GM23338 (cell line): ENCODE measurements at regions not wholly inside any gene's neighbourhood (a gene's known extent, or its start where the extent isn't known, plus 50 kb on each side); places are given as distances from the start of the nearest gene placed in this dataset.

Source experiments
- ATAC-seq: fragments of 200-7000 bp; cut with Tn5 transposase; 3 replicates; pipeline ENCODE4 v1.9.1; 2020
- DNase-seq: peaks from one replicate; pipeline ENCODE4 v3.0.0-alpha.2; 2015; ENCODE audit warnings: low spot score
- H2AFZ ChIP-seq: fragments of 200-600 bp; sonication (generic); 2 replicates; pipeline ENCODE4 v1.8.0; 2016; ENCODE audit warnings: antibody characterized with exemption, mild to moderate bottlenecking, moderate library complexity
- H3F3A ChIP-seq: fragments of 200-600 bp; sonication (generic); replicated peaks from 2 replicates; pipeline ENCODE4 v1.8.0; 2017; ENCODE audit warnings: antibody characterized with exemption, mixed run types, low read depth
- H3K27ac ChIP-seq: fragments of 200-600 bp; sonication (generic); 2 replicates; pipeline ENCODE4 v1.6.1; 2016; ENCODE audit warnings: low read depth
- H3K27me3 ChIP-seq: fragments of 200-600 bp; sonication (generic); 2 replicates; pipeline ENCODE4 v1.8.0; 2016; ENCODE audit warnings: mild to moderate bottlenecking, mixed run types, moderate library complexity; ENCODE audit not compliant: insufficient read depth
- H3K36me3 ChIP-seq: fragments of 200-600 bp; sonication (generic); 2 replicates; pipeline ENCODE4 v1.8.0; 2016; ENCODE audit warnings: mild to moderate bottlenecking; ENCODE audit not compliant: insufficient read depth
- H3K4me1 ChIP-seq: fragments of 200-600 bp; sonication (generic); 2 replicates; pipeline ENCODE4 v1.8.0; 2016; ENCODE audit warnings: mild to moderate bottlenecking, moderate library complexity; ENCODE audit not compliant: insufficient read depth
- H3K4me2 ChIP-seq: fragments of 200-600 bp; sonication (generic); 2 replicates; pipeline ENCODE4 v1.7.1; 2017; ENCODE audit warnings: mixed run types
- H3K4me3 ChIP-seq: fragments of 200-600 bp; sonication (generic); 2 replicates; pipeline ENCODE4 v1.6.1; 2016; ENCODE audit warnings: mixed run types
- H3K79me2 ChIP-seq: fragments of 200-600 bp; sonication (generic); replicated peaks from 2 replicates; pipeline ENCODE4 v1.8.0; 2017; ENCODE audit warnings: mild to moderate bottlenecking; ENCODE audit not compliant: insufficient read depth
- H3K9me2 ChIP-seq: fragments of 200-600 bp; sonication (generic); 2 replicates; pipeline ENCODE4 v1.8.0; 2017; ENCODE audit not compliant: insufficient read depth
- H4K20me1 ChIP-seq: fragments of 200-600 bp; sonication (generic); replicated peaks from 2 replicates; pipeline ENCODE4 v1.8.0; 2017; ENCODE audit warnings: mild to moderate bottlenecking; ENCODE audit not compliant: insufficient read depth
- H3K27ac Mint-ChIP-seq: 2 replicates; pipeline ENCODE4 v1.8.0; 2020; ENCODE audit warnings: inconsistent platforms, mild to moderate bottlenecking, moderate library complexity, mixed read lengths
- H3K27me3 Mint-ChIP-seq: 3 replicates; pipeline ENCODE4 v1.8.0; 2022; ENCODE audit warnings: low read depth, mild to moderate bottlenecking, moderate library complexity, mixed read lengths, inconsistent platforms; ENCODE audit not compliant: insufficient read depth, poor library complexity
- H3K36me3 Mint-ChIP-seq: 3 replicates; pipeline ENCODE4 v1.8.0; 2021; ENCODE audit warnings: low read depth, mild to moderate bottlenecking, inconsistent platforms, moderate library complexity, mixed read lengths
- H3K4me1 Mint-ChIP-seq: 3 replicates; pipeline ENCODE4 v1.8.0; 2020; ENCODE audit warnings: mild to moderate bottlenecking, inconsistent platforms, mixed read lengths
- H3K4me3 Mint-ChIP-seq: 3 replicates; pipeline ENCODE4 v1.8.0; 2021; ENCODE audit warnings: moderate library complexity, mild to moderate bottlenecking, inconsistent platforms, mixed read lengths
- H3K9me3 Mint-ChIP-seq: 3 replicates; pipeline ENCODE4 v1.8.0; 2020; ENCODE audit warnings: moderate library complexity, mild to moderate bottlenecking, inconsistent platforms, mixed read lengths
- CREB1 ChIP-seq: fragments of 250-450 bp; sonication (Bioruptor Pico); IDR thresholded peaks from 2 replicates; pipeline ENCODE4 v1.5.0; 2020; ENCODE audit warnings: low read depth, mild to moderate bottlenecking, moderate library complexity
- EZH2 ChIP-seq: fragments of 200-600 bp; sonication (generic); IDR thresholded peaks from one replicate; pipeline ENCODE4 v1.8.0; 2017; ENCODE audit warnings: antibody characterized with exemption, mild to moderate bottlenecking, low read depth; ENCODE audit not compliant: unreplicated experiment
- EZH2phosphoT487 ChIP-seq: fragments of 200-600 bp; sonication (generic); IDR thresholded peaks from one replicate; pipeline ENCODE4 v1.8.1; 2018; ENCODE audit warnings: antibody characterized with exemption; ENCODE audit not compliant: unreplicated experiment
- JUNB ChIP-seq: IDR thresholded peaks from one replicate; pipeline ENCODE4 v1.6.1; 2016; ENCODE audit warnings: antibody characterized with exemption; ENCODE audit not compliant: unreplicated experiment
- NANOG ChIP-seq: IDR thresholded peaks from 2 replicates; pipeline ENCODE4 v1.6.1; 2016; ENCODE audit warnings: antibody characterized with exemption, borderline replicate concordance
- POLR2AphosphoS5 ChIP-seq: IDR thresholded peaks from 2 replicates; pipeline ENCODE4 v1.6.1; 2016; ENCODE audit warnings: antibody characterized with exemption, low read depth
- STAT1 ChIP-seq: IDR thresholded peaks from one replicate; pipeline ENCODE4 v1.6.1; 2016; ENCODE audit warnings: antibody characterized with exemption; ENCODE audit not compliant: unreplicated experiment
- ZNF114 ChIP-seq: fragments of 250-450 bp; sonication (Bioruptor Pico); IDR thresholded peaks from 2 replicates; pipeline ENCODE4 v1.5.0; 2020; ENCODE audit warnings: mild to moderate bottlenecking, moderate library complexity
- ZNF331 ChIP-seq: fragments of 250-450 bp; sonication (Bioruptor Pico); IDR thresholded peaks from 2 replicates; pipeline ENCODE4 v1.5.0; 2020; ENCODE audit warnings: low read depth, mild to moderate bottlenecking, moderate library complexity
- TF ChIP-seq, protein P1 (sequence below): IDR thresholded peaks from one replicate; pipeline ENCODE4 v1.6.1; 2018; ENCODE audit warnings: antibody characterized with exemption; ENCODE audit not compliant: unreplicated experiment
- TF ChIP-seq, protein P2 (sequence below), 2 experiments: fragments of 200-600 bp in 1 of 2; sonication (generic) in 1 of 2; conservative IDR thresholded peaks; 2 replicates each; pipeline versions ENCODE4 v1.5.1 to v1.6.1; 2016 to 2017; ENCODE audit warnings: antibody characterized with exemption in 2 of 2, low read depth in 2 of 2, mild to moderate bottlenecking in 2 of 2, moderate library complexity in 1 of 2
- TF ChIP-seq, protein P3 (sequence below): IDR thresholded peaks from 2 replicates; pipeline ENCODE4 v1.6.1; 2016; ENCODE audit warnings: antibody characterized with exemption
- TF ChIP-seq, protein P4 (sequence below): fragments of 250-450 bp; sonication (Bioruptor Pico); IDR thresholded peaks from 2 replicates; pipeline ENCODE4 v1.5.0; 2020; ENCODE audit warnings: mild to moderate bottlenecking, moderate library complexity

DNA sequence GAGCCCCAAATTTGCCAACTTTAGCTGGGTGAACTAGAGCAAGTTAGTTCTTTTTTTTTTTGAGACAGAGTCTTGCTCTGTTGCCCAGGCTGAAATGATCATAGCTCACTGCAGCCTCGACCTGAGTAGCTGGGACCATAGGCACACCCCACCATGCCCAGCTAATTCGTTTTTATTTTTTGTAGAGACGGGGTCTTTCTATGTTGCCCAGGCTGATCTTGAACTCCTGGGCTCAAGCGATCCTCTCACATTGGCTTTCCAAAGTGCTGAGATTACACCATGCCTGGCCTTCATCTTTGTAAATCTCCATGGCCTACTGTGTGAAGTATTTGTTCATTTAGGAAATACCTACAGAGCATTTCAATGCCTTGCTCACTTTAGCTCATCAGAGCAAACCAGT lies 105.6 kb upstream of the SLC44A3 start (continued):
- TF ChIP-seq, protein P1, sequence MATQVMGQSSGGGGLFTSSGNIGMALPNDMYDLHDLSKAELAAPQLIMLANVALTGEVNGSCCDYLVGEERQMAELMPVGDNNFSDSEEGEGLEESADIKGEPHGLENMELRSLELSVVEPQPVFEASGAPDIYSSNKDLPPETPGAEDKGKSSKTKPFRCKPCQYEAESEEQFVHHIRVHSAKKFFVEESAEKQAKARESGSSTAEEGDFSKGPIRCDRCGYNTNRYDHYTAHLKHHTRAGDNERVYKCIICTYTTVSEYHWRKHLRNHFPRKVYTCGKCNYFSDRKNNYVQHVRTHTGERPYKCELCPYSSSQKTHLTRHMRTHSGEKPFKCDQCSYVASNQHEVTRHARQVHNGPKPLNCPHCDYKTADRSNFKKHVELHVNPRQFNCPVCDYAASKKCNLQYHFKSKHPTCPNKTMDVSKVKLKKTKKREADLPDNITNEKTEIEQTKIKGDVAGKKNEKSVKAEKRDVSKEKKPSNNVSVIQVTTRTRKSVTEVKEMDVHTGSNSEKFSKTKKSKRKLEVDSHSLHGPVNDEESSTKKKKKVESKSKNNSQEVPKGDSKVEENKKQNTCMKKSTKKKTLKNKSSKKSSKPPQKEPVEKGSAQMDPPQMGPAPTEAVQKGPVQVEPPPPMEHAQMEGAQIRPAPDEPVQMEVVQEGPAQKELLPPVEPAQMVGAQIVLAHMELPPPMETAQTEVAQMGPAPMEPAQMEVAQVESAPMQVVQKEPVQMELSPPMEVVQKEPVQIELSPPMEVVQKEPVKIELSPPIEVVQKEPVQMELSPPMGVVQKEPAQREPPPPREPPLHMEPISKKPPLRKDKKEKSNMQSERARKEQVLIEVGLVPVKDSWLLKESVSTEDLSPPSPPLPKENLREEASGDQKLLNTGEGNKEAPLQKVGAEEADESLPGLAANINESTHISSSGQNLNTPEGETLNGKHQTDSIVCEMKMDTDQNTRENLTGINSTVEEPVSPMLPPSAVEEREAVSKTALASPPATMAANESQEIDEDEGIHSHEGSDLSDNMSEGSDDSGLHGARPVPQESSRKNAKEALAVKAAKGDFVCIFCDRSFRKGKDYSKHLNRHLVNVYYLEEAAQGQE = no peak
- TF ChIP-seq POLR2AphosphoS5 = no peak
- no peak for TF ChIP-seq STAT1
- TF ChIP-seq, protein P2, sequence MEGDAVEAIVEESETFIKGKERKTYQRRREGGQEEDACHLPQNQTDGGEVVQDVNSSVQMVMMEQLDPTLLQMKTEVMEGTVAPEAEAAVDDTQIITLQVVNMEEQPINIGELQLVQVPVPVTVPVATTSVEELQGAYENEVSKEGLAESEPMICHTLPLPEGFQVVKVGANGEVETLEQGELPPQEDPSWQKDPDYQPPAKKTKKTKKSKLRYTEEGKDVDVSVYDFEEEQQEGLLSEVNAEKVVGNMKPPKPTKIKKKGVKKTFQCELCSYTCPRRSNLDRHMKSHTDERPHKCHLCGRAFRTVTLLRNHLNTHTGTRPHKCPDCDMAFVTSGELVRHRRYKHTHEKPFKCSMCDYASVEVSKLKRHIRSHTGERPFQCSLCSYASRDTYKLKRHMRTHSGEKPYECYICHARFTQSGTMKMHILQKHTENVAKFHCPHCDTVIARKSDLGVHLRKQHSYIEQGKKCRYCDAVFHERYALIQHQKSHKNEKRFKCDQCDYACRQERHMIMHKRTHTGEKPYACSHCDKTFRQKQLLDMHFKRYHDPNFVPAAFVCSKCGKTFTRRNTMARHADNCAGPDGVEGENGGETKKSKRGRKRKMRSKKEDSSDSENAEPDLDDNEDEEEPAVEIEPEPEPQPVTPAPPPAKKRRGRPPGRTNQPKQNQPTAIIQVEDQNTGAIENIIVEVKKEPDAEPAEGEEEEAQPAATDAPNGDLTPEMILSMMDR (conservative IDR thresholded peaks at IDR 0.05; ENCODE audit: low read depth in 2 of 2) = no peak

DNA sequence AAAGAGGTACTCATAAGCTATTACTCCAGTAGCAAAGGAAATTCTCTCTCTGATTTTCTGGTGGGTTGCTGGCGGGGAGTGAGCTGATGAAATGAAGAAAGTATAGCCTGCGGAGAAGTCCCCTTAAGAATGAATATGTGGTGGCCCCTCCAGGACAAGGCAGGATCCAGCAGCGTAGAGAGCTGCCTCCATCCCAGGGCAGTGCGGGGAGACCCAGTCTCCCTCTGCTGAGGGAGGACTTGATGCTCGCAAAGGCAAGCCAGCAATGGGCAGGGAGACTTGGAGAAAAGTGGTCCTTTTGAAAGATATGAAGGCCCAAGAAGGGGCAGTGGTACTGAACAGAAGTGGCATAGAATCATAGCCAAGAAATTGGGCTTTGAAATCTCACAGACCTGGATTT lies 106.0 kb upstream of the SLC44A3 start:
- no peak for DNase-seq
- Mint-ChIP-seq H3K27ac (peak overlapping the region; percentile 76), H3K27me3 (peaks cover 8% of the 10 kb centered on the region), H3K9me3 (no peaks in the 10 kb centered on the region), H3K36me3 (no peaks in the 10 kb centered on the region; the same call in 2 of the 3 replicates), H3K4me3 (no peak overlapping the region), H3K4me1 (peaks cover 11% of the 10 kb centered on the region)
- Histone ChIP-seq H3K27ac (peak overlapping the region; percentile 16), H3K4me2 (peak overlapping the region; percentile 33; the same call in 1 of the 2 replicates), H3K36me3 (no peaks in the 10 kb centered on the region), H4K20me1 (no peaks in the 10 kb centered on the region), H3F3A (0 out of 2 replicates have a peak, but pooled peaks cover 5% of the 10 kb centered on the region), H3K79me2 (no peaks in the 10 kb centered on the region), H3K4me1 (peaks cover 12% of the 10 kb centered on the region), H3K27me3 (no peaks in the 10 kb centered on the region), H3K9me2 (peaks cover 6% of the 10 kb centered on the region; the same call in 1 of the 2 replicates), H2AFZ (no peak overlapping the region; the same call in 1 of the 2 replicates), H3K4me3 (no peak overlapping the region)
- ATAC-seq = peak; percentile 69
- TF ChIP-seq CREB1 (no peak), EZH2 (no peak), POLR2AphosphoS5 (no peak), NANOG (no peak), EZH2phosphoT487 (no peak), STAT1 (no peak), ZNF331 (CRISPR knock-in tag) (no peak), ZNF114 (CRISPR knock-in tag) (no peak), JUNB (no peak)
- TF ChIP-seq, protein P3, sequence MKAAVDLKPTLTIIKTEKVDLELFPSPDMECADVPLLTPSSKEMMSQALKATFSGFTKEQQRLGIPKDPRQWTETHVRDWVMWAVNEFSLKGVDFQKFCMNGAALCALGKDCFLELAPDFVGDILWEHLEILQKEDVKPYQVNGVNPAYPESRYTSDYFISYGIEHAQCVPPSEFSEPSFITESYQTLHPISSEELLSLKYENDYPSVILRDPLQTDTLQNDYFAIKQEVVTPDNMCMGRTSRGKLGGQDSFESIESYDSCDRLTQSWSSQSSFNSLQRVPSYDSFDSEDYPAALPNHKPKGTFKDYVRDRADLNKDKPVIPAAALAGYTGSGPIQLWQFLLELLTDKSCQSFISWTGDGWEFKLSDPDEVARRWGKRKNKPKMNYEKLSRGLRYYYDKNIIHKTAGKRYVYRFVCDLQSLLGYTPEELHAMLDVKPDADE = no peak
- TF ChIP-seq, protein P4, sequence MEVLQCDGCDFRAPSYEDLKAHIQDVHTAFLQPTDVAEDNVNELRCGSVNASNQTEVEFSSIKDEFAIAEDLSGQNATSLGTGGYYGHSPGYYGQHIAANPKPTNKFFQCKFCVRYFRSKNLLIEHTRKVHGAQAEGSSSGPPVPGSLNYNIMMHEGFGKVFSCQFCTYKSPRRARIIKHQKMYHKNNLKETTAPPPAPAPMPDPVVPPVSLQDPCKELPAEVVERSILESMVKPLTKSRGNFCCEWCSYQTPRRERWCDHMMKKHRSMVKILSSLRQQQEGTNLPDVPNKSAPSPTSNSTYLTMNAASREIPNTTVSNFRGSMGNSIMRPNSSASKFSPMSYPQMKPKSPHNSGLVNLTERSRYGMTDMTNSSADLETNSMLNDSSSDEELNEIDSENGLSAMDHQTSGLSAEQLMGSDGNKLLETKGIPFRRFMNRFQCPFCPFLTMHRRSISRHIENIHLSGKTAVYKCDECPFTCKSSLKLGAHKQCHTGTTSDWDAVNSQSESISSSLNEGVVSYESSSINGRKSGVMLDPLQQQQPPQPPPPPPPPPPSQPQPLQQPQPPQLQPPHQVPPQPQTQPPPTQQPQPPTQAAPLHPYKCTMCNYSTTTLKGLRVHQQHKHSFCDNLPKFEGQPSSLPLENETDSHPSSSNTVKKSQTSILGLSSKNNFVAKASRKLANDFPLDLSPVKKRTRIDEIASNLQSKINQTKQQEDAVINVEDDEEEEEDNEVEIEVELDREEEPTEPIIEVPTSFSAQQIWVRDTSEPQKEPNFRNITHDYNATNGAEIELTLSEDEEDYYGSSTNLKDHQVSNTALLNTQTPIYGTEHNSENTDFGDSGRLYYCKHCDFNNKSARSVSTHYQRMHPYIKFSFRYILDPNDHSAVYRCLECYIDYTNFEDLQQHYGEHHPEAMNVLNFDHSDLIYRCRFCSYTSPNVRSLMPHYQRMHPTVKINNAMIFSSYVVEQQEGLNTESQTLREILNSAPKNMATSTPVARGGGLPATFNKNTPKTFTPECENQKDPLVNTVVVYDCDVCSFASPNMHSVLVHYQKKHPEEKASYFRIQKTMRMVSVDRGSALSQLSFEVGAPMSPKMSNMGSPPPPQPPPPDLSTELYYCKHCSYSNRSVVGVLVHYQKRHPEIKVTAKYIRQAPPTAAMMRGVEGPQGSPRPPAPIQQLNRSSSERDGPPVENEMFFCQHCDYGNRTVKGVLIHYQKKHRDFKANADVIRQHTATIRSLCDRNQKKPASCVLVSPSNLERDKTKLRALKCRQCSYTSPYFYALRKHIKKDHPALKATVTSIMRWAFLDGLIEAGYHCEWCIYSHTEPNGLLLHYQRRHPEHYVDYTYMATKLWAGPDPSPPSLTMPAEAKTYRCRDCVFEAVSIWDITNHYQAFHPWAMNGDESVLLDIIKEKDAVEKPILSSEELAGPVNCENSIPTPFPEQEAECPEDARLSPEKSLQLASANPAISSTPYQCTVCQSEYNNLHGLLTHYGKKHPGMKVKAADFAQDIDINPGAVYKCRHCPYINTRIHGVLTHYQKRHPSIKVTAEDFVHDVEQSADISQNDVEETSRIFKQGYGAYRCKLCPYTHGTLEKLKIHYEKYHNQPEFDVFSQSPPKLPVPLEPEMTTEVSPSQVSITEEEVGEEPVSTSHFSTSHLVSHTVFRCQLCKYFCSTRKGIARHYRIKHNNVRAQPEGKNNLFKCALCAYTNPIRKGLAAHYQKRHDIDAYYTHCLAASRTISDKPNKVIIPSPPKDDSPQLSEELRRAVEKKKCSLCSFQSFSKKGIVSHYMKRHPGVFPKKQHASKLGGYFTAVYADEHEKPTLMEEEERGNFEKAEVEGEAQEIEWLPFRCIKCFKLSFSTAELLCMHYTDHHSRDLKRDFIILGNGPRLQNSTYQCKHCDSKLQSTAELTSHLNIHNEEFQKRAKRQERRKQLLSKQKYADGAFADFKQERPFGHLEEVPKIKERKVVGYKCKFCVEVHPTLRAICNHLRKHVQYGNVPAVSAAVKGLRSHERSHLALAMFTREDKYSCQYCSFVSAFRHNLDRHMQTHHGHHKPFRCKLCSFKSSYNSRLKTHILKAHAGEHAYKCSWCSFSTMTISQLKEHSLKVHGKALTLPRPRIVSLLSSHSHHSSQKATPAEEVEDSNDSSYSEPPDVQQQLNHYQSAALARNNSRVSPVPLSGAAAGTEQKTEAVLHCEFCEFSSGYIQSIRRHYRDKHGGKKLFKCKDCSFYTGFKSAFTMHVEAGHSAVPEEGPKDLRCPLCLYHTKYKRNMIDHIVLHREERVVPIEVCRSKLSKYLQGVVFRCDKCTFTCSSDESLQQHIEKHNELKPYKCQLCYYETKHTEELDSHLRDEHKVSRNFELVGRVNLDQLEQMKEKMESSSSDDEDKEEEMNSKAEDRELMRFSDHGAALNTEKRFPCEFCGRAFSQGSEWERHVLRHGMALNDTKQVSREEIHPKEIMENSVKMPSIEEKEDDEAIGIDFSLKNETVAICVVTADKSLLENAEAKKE = no peak
